NB4 (cell line): ENCODE measurements at regions not wholly inside any gene's neighbourhood (a gene's known extent, or its start where the extent isn't known, plus 50 kb on each side); places are given as distances from the start of the nearest gene placed in this dataset.

Experiments
- DNase-seq: peaks from one replicate; pipeline ENCODE4 v3.0.0; 2010; ENCODE audit warnings: low read depth
- H3K4me3 ChIP-seq: one replicate; pipeline ENCODE4 v1.5.1; 2011; ENCODE audit warnings: mild to moderate bottlenecking, low read depth, low read length, moderate library complexity
- CTCF ChIP-seq: IDR thresholded peaks from one replicate; pipeline ENCODE4 v1.5.1; 2012; ENCODE audit warnings: low read depth, low read length
- MAX ChIP-seq: IDR thresholded peaks from 2 replicates; pipeline ENCODE4 v1.6.1; 2011; ENCODE audit warnings: low read depth, low read length
- MYC ChIP-seq: IDR thresholded peaks from 2 replicates; pipeline ENCODE4 v1.6.1; 2011; ENCODE audit warnings: low read depth, low read length
- POLR2A ChIP-seq: IDR thresholded peaks from 2 replicates; pipeline ENCODE4 v1.6.1; 2011; ENCODE audit warnings: mild to moderate bottlenecking; ENCODE audit not compliant: insufficient read length; ENCODE audit errors: extremely low read depth

DNA sequence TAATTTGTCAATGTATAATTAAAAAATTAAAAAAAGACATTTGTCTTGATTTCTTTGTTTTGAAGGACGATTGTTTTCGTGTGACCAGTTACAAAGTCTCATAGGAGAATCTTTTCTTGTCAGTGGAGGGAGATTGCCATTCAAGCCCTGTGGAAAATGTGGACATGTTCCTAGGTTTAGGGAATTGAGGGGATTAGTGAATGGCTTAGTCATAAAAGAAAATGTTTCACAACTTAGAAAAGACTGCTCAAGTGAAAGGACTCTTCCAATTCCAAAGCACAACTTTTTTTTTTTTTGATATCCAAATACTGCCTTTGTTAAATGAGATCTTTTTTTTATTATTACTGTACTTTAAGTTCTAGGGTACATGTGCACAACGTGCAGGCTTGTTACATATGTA lies 140.7 kb upstream of the HABP2 start:
- no peak overlapping the region for H3K4me3 ChIP-seq
- no peak for DNase-seq
- TF ChIP-seq CTCF (no peak), POLR2A (no peak), MAX (no peak), MYC (no peak)

DNA sequence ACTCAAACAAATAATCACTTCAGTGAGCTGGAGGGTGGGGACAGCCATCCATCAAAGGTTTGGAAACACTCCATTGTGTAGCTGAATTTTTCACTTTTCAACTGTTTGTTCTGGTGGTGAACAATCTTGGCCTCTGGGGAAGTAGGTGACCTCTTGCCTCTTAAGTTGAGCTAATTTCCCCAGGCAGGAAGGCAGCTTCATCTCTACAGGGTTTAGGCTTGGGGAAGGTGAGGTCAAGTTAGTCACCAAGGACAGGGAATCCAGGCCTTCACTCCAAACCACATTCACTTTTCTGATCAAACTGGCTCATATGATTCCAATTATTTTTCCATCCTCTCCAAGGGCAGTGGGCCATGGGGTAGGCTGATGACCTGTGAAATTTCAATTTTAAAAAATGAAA lies 138.3 kb upstream of the HABP2 start:
- no peak for DNase-seq
- TF ChIP-seq MYC (no peak), POLR2A (no peak), CTCF (no peak), MAX (no peak)
- H3K4me3 ChIP-seq: no peak overlapping the region

DNA sequence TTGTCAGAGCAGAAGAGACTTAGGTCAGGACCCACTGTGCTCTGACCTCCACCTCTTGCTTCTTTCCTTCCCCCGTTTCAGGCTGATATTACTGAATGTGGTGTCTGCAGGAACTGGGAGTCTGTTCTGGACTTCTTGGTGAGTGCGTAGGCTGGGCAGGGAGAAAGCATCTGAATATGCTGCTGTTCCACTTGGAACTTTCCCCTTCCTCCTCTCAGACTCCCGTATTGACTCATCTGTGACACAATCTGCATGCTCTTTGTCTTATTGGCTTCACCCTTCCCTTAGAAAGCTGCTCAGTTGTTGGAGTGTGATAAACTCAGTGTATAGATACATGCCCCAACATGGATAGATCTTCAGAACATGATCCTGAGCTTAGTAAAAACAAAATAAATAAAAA lies 137.6 kb upstream of the HABP2 start:
- TF ChIP-seq MAX: no peak
- DNase-seq: no peak
- no peak overlapping the region for H3K4me3 ChIP-seq

GRCh38 chr10:113420057-113420732 lies 132.7 kb upstream of the HABP2 start:
- no peak for DNase-seq
- TF ChIP-seq MAX (no peak), CTCF (no peak), MYC (no peak), POLR2A (no peak)

GRCh38 chr10:113420733-113421675 lies 131.8 kb upstream of the HABP2 start:
- H3K4me3 ChIP-seq: no peak overlapping the region
- TF ChIP-seq MYC (no peak), CTCF (no peak), POLR2A (no peak), MAX (no peak)
- no peak for DNase-seq

More at GRCh38 chr10:113420057-113420732, 132.7 kb upstream of the HABP2 start:
- H3K4me3 ChIP-seq: no peak overlapping the region

- TF ChIP-seq CTCF (no peak), MYC (no peak), MAX (no peak)
- DNase-seq: no peak
These were observed 130.5 kb upstream of the HABP2 start for GRCh38 chr10:113422371-113422770.

More at GRCh38 chr10:113422371-113422770, 130.5 kb upstream of the HABP2 start:
- H3K4me3 ChIP-seq: no peak overlapping the region
